GM12878 (cell line): ENCODE measurements at regions not wholly inside any gene's neighbourhood (a gene's known extent, or its start where the extent isn't known, plus 50 kb on each side); places are given as distances from the start of the nearest gene placed in this dataset.

Source experiments
- CTCF ChIP-seq, 3 experiments: IDR thresholded peaks in 2 of 3; conservative IDR thresholded peaks in 1 of 3; 2 replicates each; pipeline ENCODE4 v1.5.1; 2011; ENCODE audit warnings: low read depth in 3 of 3, low read length in 3 of 3, mild to moderate bottlenecking in 3 of 3, control low read depth in 2 of 3, moderate library complexity in 2 of 3, inconsistent platforms in 1 of 3, mixed read lengths in 1 of 3; ENCODE audit not compliant: control insufficient read depth in 2 of 3, insufficient read depth in 1 of 3; ENCODE audit errors: extremely low read depth in 1 of 3
- POLR2AphosphoS5 ChIP-seq: IDR thresholded peaks from 2 replicates; pipeline ENCODE4 v1.6.1; 2011; ENCODE audit warnings: mild to moderate bottlenecking, low read length, inconsistent platforms
- SRF ChIP-seq, 2 experiments: IDR thresholded peaks; 2 replicates each; pipeline ENCODE4 v1.6.1; 2011; ENCODE audit warnings: low read depth in 2 of 2, low read length in 2 of 2, mild to moderate bottlenecking in 1 of 2, moderate library complexity in 1 of 2

GRCh38 chr18:76616373-76616772 is 121.3 kb upstream of the ZNF516 start:
- no peak for TF ChIP-seq POLR2AphosphoS5
- TF ChIP-seq SRF (IDR thresholded peaks at IDR 0.05; ENCODE audit: low read depth in 2 of 2, low read length in 2 of 2) = no peak
- TF ChIP-seq CTCF (IDR thresholded peaks at IDR 0.05 in 2 of 3, conservative IDR thresholded peaks at IDR 0.05 in 1 of 3; ENCODE audit: control insufficient read depth in 2 of 3, extremely low read depth in 1 of 3, insufficient read depth in 1 of 3, low read depth in 3 of 3, low read length in 3 of 3) = no peak
